Endodermal cell (in vitro differentiated cells): ENCODE measurements at regions not wholly inside any gene's neighbourhood (a gene's known extent, or its start where the extent isn't known, plus 50 kb on each side); places are given as distances from the start of the nearest gene placed in this dataset.
A peak's percentile ranks its signal among the peaks of the same experiment; 100 is the strongest.

ENCODE experiments used
- DNase-seq: peaks from one replicate; pipeline ENCODE4 v3.0.0-alpha.2; 2017
- H3K27ac ChIP-seq: 2 replicates; pipeline ENCODE4 v1.5.1; 2013; ENCODE audit warnings: mild to moderate bottlenecking, low read depth, low read length, moderate library complexity
- H3K27me3 ChIP-seq: 2 replicates; pipeline ENCODE4 v1.6.1; 2013; ENCODE audit warnings: mild to moderate bottlenecking, low read length, moderate library complexity; ENCODE audit not compliant: insufficient read depth, control insufficient read depth, poor library complexity, severe bottlenecking
- H3K36me3 ChIP-seq: 2 replicates; pipeline ENCODE4 v1.7.0; 2013; ENCODE audit warnings: mild to moderate bottlenecking, low read length, moderate library complexity; ENCODE audit not compliant: control insufficient read depth, insufficient read depth
- H3K4me1 ChIP-seq: one replicate; pipeline ENCODE4 v1.7.0; 2013; ENCODE audit warnings: low read length; ENCODE audit not compliant: control insufficient read depth, insufficient read depth
- H3K4me3 ChIP-seq: 2 replicates; pipeline ENCODE4 v1.5.1; 2013; ENCODE audit warnings: mild to moderate bottlenecking, low read length, moderate library complexity
- H3K9ac ChIP-seq: 2 replicates; pipeline ENCODE4 v1.6.1; 2013; ENCODE audit warnings: mild to moderate bottlenecking, low read length, moderate library complexity; ENCODE audit not compliant: poor library complexity, severe bottlenecking; ENCODE audit errors: extremely low read depth
- H3K9me3 ChIP-seq: 2 replicates; pipeline ENCODE4 v1.6.1; 2013; ENCODE audit warnings: mild to moderate bottlenecking, low read length, moderate library complexity; ENCODE audit not compliant: control insufficient read depth
- H3K27ac Mint-ChIP-seq: 2 replicates; pipeline ENCODE4 v1.8.0; 2020; ENCODE audit warnings: mixed read lengths
- H3K27me3 Mint-ChIP-seq: 2 replicates; pipeline ENCODE4 v1.8.0; 2021; ENCODE audit warnings: mild to moderate bottlenecking, mixed read lengths; ENCODE audit not compliant: insufficient read depth
- H3K36me3 Mint-ChIP-seq: 2 replicates; pipeline ENCODE4 v1.8.0; 2020; ENCODE audit warnings: low read depth, mixed read lengths
- H3K4me1 Mint-ChIP-seq: 2 replicates; pipeline ENCODE4 v1.8.0; 2020; ENCODE audit warnings: mixed read lengths
- H3K4me3 Mint-ChIP-seq: 2 replicates; pipeline ENCODE4 v1.8.0; 2020; ENCODE audit warnings: mild to moderate bottlenecking, moderate library complexity, mixed read lengths
- H3K9me3 Mint-ChIP-seq: 2 replicates; pipeline ENCODE4 v1.8.0; 2020; ENCODE audit warnings: mild to moderate bottlenecking, mixed read lengths
- CTCF ChIP-seq: fragments of 200-600 bp; sonication (generic); conservative IDR thresholded peaks from 2 replicates; pipeline ENCODE4 v1.5.0; 2021; ENCODE audit warnings: antibody characterized with exemption, mild to moderate bottlenecking
- WGBS, 2 experiments: methylation state at CpG; one replicate each; pipeline versions ENCODE4 v1.1.5 to v1.1.7; 2013; ENCODE audit warnings: missing lambda C conversion rate in 2 of 2, mixed read lengths in 1 of 2; ENCODE audit not compliant: insufficient coverage in 1 of 2, insufficient read length in 1 of 2; 5-methylcytosine and 5-hydroxymethylcytosine counted together

GRCh38 chr11:70496591-70497535 lies 98.5 kb downstream of the CTTN start:
- Mint-ChIP-seq H3K36me3 (no peaks in the 10 kb centered on the region), H3K4me3 (no peak overlapping the region), H3K4me1 (peaks cover 9% of the 10 kb centered on the region), H3K27ac (peak overlapping the region; percentile 12), H3K9me3 (no peaks in the 10 kb centered on the region), H3K27me3 (no peaks in the 10 kb centered on the region)
- Histone ChIP-seq H3K9ac (no peak overlapping the region), H3K27ac (no peak overlapping the region), H3K4me1 (peaks cover 6% of the 10 kb centered on the region), H3K9me3 (no peaks in the 10 kb centered on the region), H3K36me3 (no peaks in the 10 kb centered on the region), H3K27me3 (no peaks in the 10 kb centered on the region), H3K4me3 (no peak overlapping the region)
- 82 to 91% methylated on average over 10 to 16 of the region's 16 CpGs for WGBS, 2 experiments
- TF ChIP-seq CTCF, result no peak
- DNase-seq, result no peak

- Histone ChIP-seq H3K4me3 (no peak overlapping the region), H3K36me3 (no peaks in the 10 kb centered on the region), H3K9me3 (no peaks in the 10 kb centered on the region), H3K27ac (no peak overlapping the region), H3K4me1 (peaks cover 6% of the 10 kb centered on the region), H3K9ac (no peak overlapping the region), H3K27me3 (no peaks in the 10 kb centered on the region)
- Mint-ChIP-seq H3K4me3 (no peak overlapping the region), H3K27ac (peak overlapping the region; percentile 12), H3K4me1 (peaks cover 9% of the 10 kb centered on the region), H3K9me3 (no peaks in the 10 kb centered on the region), H3K27me3 (no peaks in the 10 kb centered on the region), H3K36me3 (no peaks in the 10 kb centered on the region)
- WGBS, 2 experiments, result 88 to 92% methylated on average over 4 to 8 of the region's 8 CpGs
- DNase-seq, result no peak
- no peak for TF ChIP-seq CTCF
Measured at GRCh38 chr11:70497536-70498075, 99.3 kb downstream of the CTTN start.

GRCh38 chr11:70498171-70498571 lies 99.8 kb downstream of the CTTN start:
- no peak overlapping the region for H3K27ac ChIP-seq
- Mint-ChIP-seq H3K27ac (no peak overlapping the region), H3K9me3 (no peaks in the 10 kb centered on the region), H3K36me3 (no peaks in the 10 kb centered on the region), H3K4me1 (peaks cover 9% of the 10 kb centered on the region), H3K4me3 (no peak overlapping the region), H3K27me3 (no peaks in the 10 kb centered on the region)
- DNase-seq, result no peak
- H3K4me3 ChIP-seq, result no peak overlapping the region
- H3K4me1 ChIP-seq, result peaks cover 6% of the 10 kb centered on the region
- no peaks in the 10 kb centered on the region for H3K9me3 ChIP-seq
- TF ChIP-seq CTCF, result no peak
- no peak overlapping the region for H3K9ac ChIP-seq
- H3K36me3 ChIP-seq, result no peaks in the 10 kb centered on the region
- WGBS, 2 experiments, result 91 to 100% methylated on average over 7 of the region's 7 CpGs
- H3K27me3 ChIP-seq, result no peaks in the 10 kb centered on the region
